Right kidney (tissue), 1 donor: ENCODE measurements at regions not wholly inside any gene's neighbourhood (a gene's known extent, or its start where the extent isn't known, plus 50 kb on each side); places are given as distances from the start of the nearest gene placed in this dataset.
A peak's percentile ranks its signal among the peaks of the same experiment; 100 is the strongest.
"Not testable (repeated sequence)": the region's sequence is repeated elsewhere in the genome, so short reads cannot be mapped to it uniquely, and the experiment has no call there.

Experiments used
- DNase-seq: peaks from one replicate; pipeline ENCODE4 v3.0.0-alpha.2; 2016

GRCh38 chr1:221530791-221531190, 211.1 kb downstream of the DUSP10 start:
- no peak for DNase-seq

GRCh38 chr1:221532071-221532773, 209.7 kb downstream of the DUSP10 start:
- no peak for DNase-seq

- no peak for DNase-seq
These were observed 200.6 kb downstream of the DUSP10 start for GRCh38 chr1:221541296-221541695.

- peak; percentile 4 for DNase-seq
These were observed 198.3 kb downstream of the DUSP10 start for GRCh38 chr1:221543529-221544120.

GRCh38 chr1:221548942-221549341, 192.9 kb downstream of the DUSP10 start:
- DNase-seq, result no peak

- no peak for DNase-seq
These were observed 192.1 kb downstream of the DUSP10 start for GRCh38 chr1:221549815-221550214.

GRCh38 chr1:221552792-221553191, 189.1 kb downstream of the DUSP10 start:
- DNase-seq, result not testable (repeated sequence)

GRCh38 chr1:221555689-221556433, 186.0 kb downstream of the DUSP10 start:
- DNase-seq, result no peak

- no peak for DNase-seq
These were observed 185.5 kb downstream of the DUSP10 start for GRCh38 chr1:221556435-221556834.

- DNase-seq, result no peak
These were observed 184.9 kb downstream of the DUSP10 start for GRCh38 chr1:221557013-221557412.

GRCh38 chr1:221558396-221558795, 183.5 kb downstream of the DUSP10 start:
- DNase-seq, result no peak

- DNase-seq, result no peak
These were observed 182.0 kb downstream of the DUSP10 start for GRCh38 chr1:221559911-221560310.

GRCh38 chr1:221562542-221563475, 179.1 kb downstream of the DUSP10 start:
- no peak for DNase-seq

GRCh38 chr1:221563476-221563921, 178.4 kb downstream of the DUSP10 start:
- DNase-seq, result no peak

- no peak for DNase-seq
These were observed 177.0 kb downstream of the DUSP10 start for GRCh38 chr1:221564891-221565290.

- no peak for DNase-seq
These were observed 176.2 kb downstream of the DUSP10 start for GRCh38 chr1:221565711-221566110.

- DNase-seq, result no peak
These were observed 173.9 kb downstream of the DUSP10 start for GRCh38 chr1:221567859-221568507.

GRCh38 chr1:221573756-221574155, 168.1 kb downstream of the DUSP10 start:
- DNase-seq, result no peak

- no peak for DNase-seq
These were observed 167.4 kb downstream of the DUSP10 start for GRCh38 chr1:221574529-221574928.

GRCh38 chr1:221575605-221576004, 166.3 kb downstream of the DUSP10 start:
- no peak for DNase-seq

GRCh38 chr1:221576268-221576667, 165.6 kb downstream of the DUSP10 start:
- DNase-seq, result no peak

GRCh38 chr1:221583465-221583864, 158.4 kb downstream of the DUSP10 start:
- no peak for DNase-seq
